K562 (cell line): ENCODE measurements at regions not wholly inside any gene's neighbourhood (a gene's known extent, or its start where the extent isn't known, plus 50 kb on each side); places are given as distances from the start of the nearest gene placed in this dataset.

Experiments
- ATAC-seq: fragments of 200-7000 bp; cut with Tn5 transposase; 3 replicates; pipeline ENCODE4 v1.9.1; 2020; ENCODE audit warnings: moderate library complexity
- BruUV-seq: library from RNA; stranded (reverse); fragments of 400-500 nt; replicated peaks from 2 replicates; lab custom pipeline; 2021; lab: Mats Ljungman, UMichigan
- CTCF ChIA-PET: fragments of 300-600 bp; formaldehyde crosslinking; extraction: SDS; loops from one replicate; lab custom pipeline; 2021; ENCODE audit warnings: low intra/inter-chr PET ratio; lab: Yijun Ruan, JAX
- POLR2A ChIA-PET: fragments of 300-600, 350-650 bp; sonication (Branson Sonifier 250); formaldehyde crosslinking; extraction: SDS; loops from one replicate; lab custom pipeline; 2021; ENCODE audit warnings: antibody characterized with exemption, inconsistent platforms; lab: Yijun Ruan, JAX
- DNase-seq, 4 experiments: peaks; one replicate each; pipeline versions ENCODE4 v3.0.0 to v3.0.0-alpha.2; 2011 to 2018; ENCODE audit warnings: low spot score in 3 of 4, mixed read lengths in 3 of 4; ENCODE audit errors: extremely low read depth in 1 of 4
- FAIRE-seq: peaks from 2 replicates; lab custom pipeline; 2011; peaks lifted over from hg19 to GRCh38; lab: Jason Lieb, UNC
- H2AFZ ChIP-seq: 2 replicates; pipeline ENCODE4 v1.6.0; 2011; ENCODE audit warnings: low read depth, low read length, control low read depth, inconsistent platforms
- H3K27ac ChIP-seq: fragments of 200-600 bp; 3 replicates; pipeline ENCODE4 v1.8.0; 2011; ENCODE audit warnings: low read depth, mild to moderate bottlenecking, control low read depth, inconsistent platforms, low read length, moderate library complexity, mixed read lengths; ENCODE audit errors: extremely low read depth
- H3K27me3 ChIP-seq, 2 experiments: fragments of 300-600 bp in 1 of 2; 2 replicates in 1 of 2; 3 replicates in 1 of 2; pipeline versions ENCODE4 v1.6.0 to v1.8.0; 2011; ENCODE audit warnings: inconsistent platforms in 2 of 2, low read length in 2 of 2, mild to moderate bottlenecking in 1 of 2, mixed read lengths in 1 of 2, moderate library complexity in 1 of 2; ENCODE audit not compliant: control insufficient read depth in 2 of 2, insufficient read depth in 2 of 2
- H3K36me3 ChIP-seq: fragments of 300-600 bp; 3 replicates; pipeline ENCODE4 v1.8.0; 2011; ENCODE audit warnings: mild to moderate bottlenecking, low read length, inconsistent platforms; ENCODE audit not compliant: control insufficient read depth, insufficient read depth
- H3K4me1 ChIP-seq, 2 experiments: fragments of 200-600 bp in 1 of 2; replicated peaks in 1 of 2; 2 replicates in 1 of 2; 3 replicates in 1 of 2; pipeline versions ENCODE4 v1.5.1 to v1.8.0; 2011; ENCODE audit warnings: inconsistent platforms in 2 of 2, low read length in 2 of 2, mild to moderate bottlenecking in 1 of 2, mixed read lengths in 1 of 2, moderate library complexity in 1 of 2; ENCODE audit not compliant: control insufficient read depth in 2 of 2, insufficient read depth in 2 of 2
- H3K4me2 ChIP-seq: 2 replicates; pipeline ENCODE4 v1.6.1; 2011; ENCODE audit warnings: low read length, control low read depth, inconsistent platforms, mixed read lengths; ENCODE audit not compliant: insufficient read depth
- H3K4me3 ChIP-seq: fragments of 200-600 bp; sonication (generic), shearing (Covaris generic); 2 replicates; pipeline ENCODE4 v1.5.1; 2016; ENCODE audit warnings: control low read depth, inconsistent platforms
- H3K79me2 ChIP-seq: fragments of 200-600 bp; 3 replicates; pipeline ENCODE4 v1.8.0; 2011; ENCODE audit warnings: low read length, inconsistent platforms; ENCODE audit not compliant: control insufficient read depth, insufficient read depth
- H3K9ac ChIP-seq, 2 experiments: 2 replicates each; pipeline versions ENCODE4 v1.6.0 to v1.6.1; 2011; ENCODE audit warnings: low read depth in 2 of 2, low read length in 2 of 2, control low read depth in 1 of 2, inconsistent platforms in 1 of 2, mild to moderate bottlenecking in 1 of 2, mixed read lengths in 1 of 2; ENCODE audit not compliant: insufficient read depth in 1 of 2
- H3K9me1 ChIP-seq: one replicate; pipeline ENCODE4 v1.6.0; 2011; ENCODE audit warnings: inconsistent platforms, mild to moderate bottlenecking, low read length, moderate library complexity; ENCODE audit not compliant: control insufficient read depth, insufficient read depth
- H3K9me3 ChIP-seq: replicated peaks from 2 replicates; pipeline ENCODE4 v1.5.1; 2011; ENCODE audit warnings: low read depth, low read length, inconsistent platforms; ENCODE audit not compliant: control insufficient read depth, insufficient read depth
- H4K20me1 ChIP-seq: replicated peaks from 2 replicates; pipeline ENCODE4 v1.6.1; 2011; ENCODE audit warnings: low read length, inconsistent platforms, mixed read lengths; ENCODE audit not compliant: control insufficient read depth, insufficient read depth
- NRF1 ChIP-seq, 2 experiments: fragments of 450-650 bp; IDR thresholded peaks in 1 of 2; conservative IDR thresholded peaks in 1 of 2; 2 replicates each; pipeline ENCODE4 v1.6.1; 2014; ENCODE audit warnings: mild to moderate bottlenecking in 2 of 2
- RBM25 ChIP-seq: fragments of 200-400 bp; formaldehyde crosslinking; IDR thresholded peaks from 2 replicates; pipeline ENCODE4 v1.6.1; 2018; ENCODE audit warnings: low read length, low read depth, moderate library complexity; ENCODE audit not compliant: severe bottlenecking
- YBX1 ChIP-seq: fragments of 450-650 bp; IDR thresholded peaks from 2 replicates; pipeline ENCODE4 v1.7.1; 2016; ENCODE audit warnings: mild to moderate bottlenecking
- WGBS: fragments of 100-300 bp; shearing (Covaris generic); methylation state at CpG from one replicate; pipeline ENCODE4 v1.1.6; 2016; ENCODE audit warnings: low coverage, mixed read lengths; ENCODE audit not compliant: insufficient coverage; ENCODE audit errors: missing lambda C conversion rate; 5-methylcytosine and 5-hydroxymethylcytosine counted together
- in situ Hi-C: fragments of 300-500 bp; cut with MboI; formaldehyde crosslinking; loops from 4 replicates; pipeline ENCODE4 v1.15.0; 2018; ENCODE audit warnings: inconsistent platforms, mixed read lengths
- intact Hi-C: fragments of 100-400 bp; cut with micrococcal nuclease; formaldehyde crosslinking; loops from 2 replicates; pipeline ENCODE4 v1.14.2; 2022
- TF ChIP-seq, protein P1 (sequence below): fragments of 450-650 bp; IDR thresholded peaks from 2 replicates; pipeline ENCODE4 v1.6.1; 2017; ENCODE audit warnings: mild to moderate bottlenecking, moderate library complexity

DNA sequence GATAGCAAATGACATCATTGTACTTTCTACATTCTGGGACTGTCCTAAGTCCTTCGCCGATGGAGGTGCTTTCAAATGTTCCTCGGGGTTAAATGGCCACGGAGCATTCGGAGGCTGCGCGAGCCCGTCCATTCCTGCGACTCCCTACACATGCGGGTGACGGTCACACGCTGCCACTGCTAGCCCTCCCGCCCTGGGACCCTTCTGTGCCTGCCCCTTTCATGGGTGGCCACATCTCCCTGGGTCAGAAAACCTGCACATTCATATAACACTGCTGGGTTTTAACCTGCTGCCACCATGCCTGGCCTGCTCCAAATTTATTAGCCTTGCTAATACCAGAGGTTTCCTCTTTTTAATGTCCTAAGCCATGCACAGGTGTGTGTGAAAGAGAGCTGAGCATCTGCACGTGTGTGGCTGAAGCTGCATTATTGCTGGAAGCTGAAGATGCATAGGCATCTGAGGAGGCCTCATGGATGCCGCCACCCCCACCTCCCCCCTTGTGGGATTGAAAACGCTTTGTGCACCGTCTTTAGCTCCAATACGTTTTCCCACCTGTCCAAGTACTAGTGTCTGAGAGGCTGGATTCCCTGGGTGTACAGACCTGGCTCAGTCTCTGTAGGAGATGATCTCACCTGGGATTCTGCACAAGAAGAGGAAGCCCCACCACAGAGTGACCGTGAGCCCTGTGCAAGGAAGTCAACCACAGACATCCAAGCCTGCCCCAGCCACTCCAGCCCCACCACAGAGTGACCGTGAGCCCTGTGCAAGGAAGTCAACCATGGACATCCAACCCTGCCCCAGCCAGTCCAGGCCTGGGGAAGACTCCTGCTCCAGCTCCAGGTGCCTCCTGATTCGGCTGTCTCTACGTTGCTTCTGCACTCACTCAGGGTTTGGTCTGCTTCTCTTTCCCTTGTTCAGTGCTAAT lies 626.4 kb downstream of the BRD1 start:
- intact Hi-C loops: no loop called here
- Histone ChIP-seq H3K9ac (no peak overlapping the region), H3K4me3 (no peak overlapping the region), H3K36me3 (no peaks in the 10 kb centered on the region), H2AFZ (no peak overlapping the region), H4K20me1 (peaks cover 12% of the 10 kb centered on the region; the same call in 1 of the 2 replicates), H3K9me3 (no peaks in the 10 kb centered on the region), H3K27ac (no peak overlapping the region)
- 3% methylated on average over 21 of the region's 22 CpGs for WGBS
- ChIA-PET CTCF (no interaction called here), POLR2A (interaction anchor here (1.1 kb wide), 1 partner anchor 20 kb away, joined by 4 read pairs; no protein-coding TSS in a partner anchor)
- ATAC-seq (no peak), DNase-seq (no peak), FAIRE-seq (no peak)
- TF ChIP-seq NRF1 (conservative IDR thresholded peaks at IDR 0.05 in 1 of 2, IDR thresholded peaks at IDR 0.05 in 1 of 2) (0 out of 4 replicates have a peak, but pooled peaks of 1 of the 2 experiments have one; percentile 16), YBX1 (no peak)
- TF ChIP-seq, all 486 proteins: peak for 1
- Histone ChIP-seq H3K4me2 (no peak overlapping the region), H3K4me1 (no peaks in the 10 kb centered on the region; a peak in 1 of 5 replicates), H3K27me3 (peaks cover 0 to 10% of the 10 kb centered on the region in 2 experiments; a peak in 1 of 5 replicates), H3K9me1 (no peaks in the 10 kb centered on the region), H3K79me2 (no peaks in the 10 kb centered on the region)
- BruUV-seq: no TSS peak
- in situ Hi-C loops: no loop called here

DNA sequence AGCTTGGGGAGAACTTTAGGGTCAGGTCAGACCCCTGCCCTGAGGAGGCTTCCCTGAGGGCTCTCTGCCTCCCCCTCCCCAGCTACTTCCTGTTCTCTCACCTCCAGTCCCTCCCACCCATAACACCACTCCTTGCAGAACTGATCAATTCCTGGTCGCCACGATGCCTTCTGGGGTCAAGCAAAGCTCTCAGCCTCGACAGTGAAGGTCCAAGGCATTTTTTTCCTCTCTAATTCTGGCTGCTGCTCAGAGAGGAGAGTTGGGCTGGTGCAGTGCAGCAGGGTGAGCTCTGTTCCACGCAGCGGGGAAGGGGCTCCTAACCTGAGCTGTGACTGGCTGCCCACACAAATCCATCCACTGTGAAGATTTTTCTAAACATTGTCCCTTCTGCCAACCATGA lies 628.4 kb downstream of the BRD1 start:
- Histone ChIP-seq H3K27me3 (peaks cover 0 to 16% of the 10 kb centered on the region in 2 experiments; a peak in 2 of 5 replicates), H3K9ac (no peak overlapping the region), H3K4me2 (no peak overlapping the region), H3K9me1 (no peaks in the 10 kb centered on the region), H3K4me3 (no peak overlapping the region), H3K27ac (no peak overlapping the region), H3K4me1 (no peaks in the 10 kb centered on the region; a peak in 1 of 5 replicates), H3K9me3 (no peaks in the 10 kb centered on the region), H4K20me1 (peaks cover 14% of the 10 kb centered on the region; the same call in 1 of the 2 replicates), H3K36me3 (no peaks in the 10 kb centered on the region), H3K79me2 (no peaks in the 10 kb centered on the region), H2AFZ (no peak overlapping the region)
- POLR2A ChIA-PET: no interaction called here
- ATAC-seq (no peak), DNase-seq (no peak), FAIRE-seq (no peak)
- WGBS: 0% methylated on average over 5 of the region's 5 CpGs
- no TSS peak for BruUV-seq
- CTCF ChIA-PET: no interaction called here
- no peak for TF ChIP-seq RBM25
- TF ChIP-seq, protein P1, sequence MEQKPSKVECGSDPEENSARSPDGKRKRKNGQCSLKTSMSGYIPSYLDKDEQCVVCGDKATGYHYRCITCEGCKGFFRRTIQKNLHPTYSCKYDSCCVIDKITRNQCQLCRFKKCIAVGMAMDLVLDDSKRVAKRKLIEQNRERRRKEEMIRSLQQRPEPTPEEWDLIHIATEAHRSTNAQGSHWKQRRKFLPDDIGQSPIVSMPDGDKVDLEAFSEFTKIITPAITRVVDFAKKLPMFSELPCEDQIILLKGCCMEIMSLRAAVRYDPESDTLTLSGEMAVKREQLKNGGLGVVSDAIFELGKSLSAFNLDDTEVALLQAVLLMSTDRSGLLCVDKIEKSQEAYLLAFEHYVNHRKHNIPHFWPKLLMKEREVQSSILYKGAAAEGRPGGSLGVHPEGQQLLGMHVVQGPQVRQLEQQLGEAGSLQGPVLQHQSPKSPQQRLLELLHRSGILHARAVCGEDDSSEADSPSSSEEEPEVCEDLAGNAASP: no peak
- in situ Hi-C loops (no loop called here), intact Hi-C loops (no loop called here)
